ENCODE measurements at regions not wholly inside any gene's neighbourhood (a gene's known extent, or its start where the extent isn't known, plus 50 kb on each side); places are given as distances from the start of the nearest gene placed in this dataset.
"Not testable (repeated sequence)": the region's sequence is repeated elsewhere in the genome, so short reads cannot be mapped to it uniquely, and the experiment has no call there.

GRCh38 chr11:116328851-116329250 is 443.9 kb downstream of the BUD13 start:
- no peak for DNase-seq

GRCh38 chr11:116328391-116328790 is 444.4 kb downstream of the BUD13 start:
- DNase-seq: no peak

GRCh38 chr11:116326146-116326545 is 446.6 kb downstream of the BUD13 start:
- no peak for DNase-seq

GRCh38 chr11:116325247-116325646 is 447.5 kb downstream of the BUD13 start:
- DNase-seq: no peak

- DNase-seq: not testable (repeated sequence)
Measured at GRCh38 chr11:116324077-116324476, 448.7 kb downstream of the BUD13 start.

GRCh38 chr11:116317212-116317611 is 455.6 kb downstream of the BUD13 start:
- no peak for DNase-seq

GRCh38 chr11:116314006-116314405 is 458.8 kb downstream of the BUD13 start:
- DNase-seq: no peak

- DNase-seq: no peak
Measured at GRCh38 chr11:116312570-116313391, 460.0 kb downstream of the BUD13 start.

GRCh38 chr11:116311206-116311605 is 461.6 kb downstream of the BUD13 start:
- DNase-seq: no peak

GRCh38 chr11:116310698-116311097 is 462.1 kb downstream of the BUD13 start:
- no peak for DNase-seq

GRCh38 chr11:116310226-116310625 is 462.6 kb downstream of the BUD13 start:
- DNase-seq: no peak

- DNase-seq: no peak
Measured at GRCh38 chr11:116309446-116309845, 463.3 kb downstream of the BUD13 start.

GRCh38 chr11:116302756-116303155 is 470.0 kb downstream of the BUD13 start:
- no peak for DNase-seq

GRCh38 chr11:116301141-116301540 is 471.6 kb downstream of the BUD13 start:
- DNase-seq: no peak

GRCh38 chr11:116300232-116300631 is 472.6 kb downstream of the BUD13 start:
- no peak for DNase-seq

- no peak for DNase-seq
Measured at GRCh38 chr11:116294630-116295029, 478.2 kb downstream of the BUD13 start.

- DNase-seq: no peak
Measured at GRCh38 chr11:116287866-116288265, 484.9 kb downstream of the BUD13 start.

- no peak for DNase-seq
Measured at GRCh38 chr11:116285026-116285425, 487.8 kb downstream of the BUD13 start.

GRCh38 chr11:116283300-116283699 is 489.5 kb downstream of the BUD13 start:
- DNase-seq: no peak

GRCh38 chr11:116282481-116282880 is 490.3 kb downstream of the BUD13 start:
- no peak for DNase-seq

- no peak for DNase-seq
Measured at GRCh38 chr11:116281173-116282160, 491.3 kb downstream of the BUD13 start.

GRCh38 chr11:116279511-116279910 is 493.3 kb downstream of the BUD13 start:
- DNase-seq: no peak

- DNase-seq: no peak
Measured at GRCh38 chr11:116278076-116278475, 494.7 kb downstream of the BUD13 start.
